Liver (tissue), 8 donors: ENCODE measurements at regions not wholly inside any gene's neighbourhood (a gene's known extent, or its start where the extent isn't known, plus 50 kb on each side); places are given as distances from the start of the nearest gene placed in this dataset.

Experiments
- DNase-seq: peaks from one replicate; pipeline ENCODE4 v3.0.0-alpha.2; 2017; ENCODE audit warnings: low spot score
- H3K27ac ChIP-seq, 2 donors: one replicate each; pipeline ENCODE4 v1.7.0; 2013; ENCODE audit warnings: inconsistent platforms in 2 of 2, low read length in 2 of 2, control low read depth in 1 of 2, low read depth in 1 of 2, mild to moderate bottlenecking in 1 of 2
- H3K27me3 ChIP-seq, 4 donors: one replicate each; pipeline versions ENCODE4 v1.6.1 to v1.7.0; 2013; ENCODE audit warnings: low read length in 3 of 4, inconsistent platforms in 1 of 4, mild to moderate bottlenecking in 1 of 4, moderate library complexity in 1 of 4; ENCODE audit not compliant: control insufficient read depth in 4 of 4, insufficient read depth in 4 of 4
- H3K36me3 ChIP-seq, 4 donors: one replicate each; pipeline versions ENCODE4 v1.6.1 to v1.7.0; 2013; ENCODE audit warnings: low read length in 3 of 4, mild to moderate bottlenecking in 3 of 4, low read depth in 1 of 4, moderate library complexity in 1 of 4; ENCODE audit not compliant: control insufficient read depth in 4 of 4, insufficient read depth in 3 of 4
- H3K4me1 ChIP-seq, 4 donors: one replicate each; pipeline versions ENCODE4 v1.6.1 to v1.7.0; 2013; ENCODE audit warnings: low read length in 3 of 4, mild to moderate bottlenecking in 3 of 4, moderate library complexity in 1 of 4; ENCODE audit not compliant: control insufficient read depth in 4 of 4, insufficient read depth in 4 of 4
- H3K4me3 ChIP-seq, 3 donors: one replicate each; pipeline versions ENCODE4 v1.6.1 to v1.7.0; 2013; ENCODE audit warnings: low read length in 3 of 3, control low read depth in 1 of 3, low read depth in 1 of 3, mild to moderate bottlenecking in 1 of 3
- H3K9ac ChIP-seq, 2 donors: one replicate each; pipeline ENCODE4 v1.7.0; 2013; ENCODE audit warnings: low read length in 2 of 2, mild to moderate bottlenecking in 2 of 2, moderate library complexity in 2 of 2, control low read depth in 1 of 2, low read depth in 1 of 2
- H3K9me3 ChIP-seq, 4 donors: one replicate each; pipeline versions ENCODE4 v1.6.1 to v1.7.0; 2013; ENCODE audit warnings: low read length in 3 of 4; ENCODE audit not compliant: control insufficient read depth in 4 of 4
- CTCF ChIP-seq: fragments of 150-350 bp; IDR thresholded peaks from 2 replicates; pipeline ENCODE4 v1.5.1; 2017; ENCODE audit warnings: improper control_type of control experiment, low read depth, low read length; ENCODE audit not compliant: missing input control
- EGR1 ChIP-seq, 2 donors: IDR thresholded peaks; 2 replicates each; pipeline ENCODE4 v1.6.1; 2016 to 2018; ENCODE audit warnings: antibody characterized with exemption in 2 of 2, low read depth in 2 of 2
- FOXA1 ChIP-seq: IDR thresholded peaks from 2 replicates; pipeline ENCODE4 v1.6.1; 2016; ENCODE audit warnings: antibody characterized with exemption
- FOXA2 ChIP-seq: IDR thresholded peaks from 2 replicates; pipeline ENCODE4 v1.6.1; 2016; ENCODE audit warnings: antibody characterized with exemption
- HNF4A ChIP-seq, 2 donors: conservative IDR thresholded peaks; 2 replicates each; pipeline ENCODE4 v1.6.1; 2016; ENCODE audit warnings: antibody characterized with exemption in 2 of 2, mild to moderate bottlenecking in 2 of 2
- HNF4G ChIP-seq: IDR thresholded peaks from 2 replicates; pipeline ENCODE4 v1.6.1; 2016; ENCODE audit warnings: antibody characterized with exemption
- JUND ChIP-seq, 2 donors: IDR thresholded peaks; 2 replicates each; pipeline ENCODE4 v1.6.1; 2016; ENCODE audit warnings: antibody characterized with exemption in 2 of 2
- MAX ChIP-seq: IDR thresholded peaks from 2 replicates; pipeline ENCODE4 v1.6.1; 2016; ENCODE audit warnings: antibody characterized with exemption
- NR2F2 ChIP-seq: IDR thresholded peaks from 2 replicates; pipeline ENCODE4 v1.6.1; 2016; ENCODE audit warnings: antibody characterized with exemption
- RAD21 ChIP-seq, 2 donors: IDR thresholded peaks; 2 replicates each; pipeline ENCODE4 v1.6.1; 2016; ENCODE audit warnings: antibody characterized with exemption in 2 of 2, mild to moderate bottlenecking in 2 of 2
- REST ChIP-seq: IDR thresholded peaks from 2 replicates; pipeline ENCODE4 v1.6.1; 2016; ENCODE audit warnings: antibody characterized with exemption, mild to moderate bottlenecking
- RXRA ChIP-seq, 2 donors: IDR thresholded peaks; 2 replicates each; pipeline ENCODE4 v1.6.1; 2017 to 2018; ENCODE audit warnings: antibody characterized with exemption in 2 of 2, mild to moderate bottlenecking in 1 of 2
- SP1 ChIP-seq: IDR thresholded peaks from 2 replicates; pipeline ENCODE4 v1.6.1; 2018; ENCODE audit warnings: antibody characterized with exemption, mild to moderate bottlenecking
- TAF1 ChIP-seq: conservative IDR thresholded peaks from 2 replicates; pipeline ENCODE4 v1.6.1; 2016; ENCODE audit warnings: antibody characterized with exemption, mild to moderate bottlenecking
- YY1 ChIP-seq: IDR thresholded peaks from 2 replicates; pipeline ENCODE4 v1.6.1; 2016; ENCODE audit warnings: antibody characterized with exemption, mild to moderate bottlenecking
- ZBTB33 ChIP-seq: IDR thresholded peaks from 2 replicates; pipeline ENCODE4 v1.6.1; 2016; ENCODE audit warnings: antibody characterized with exemption
- WGBS: extraction: QIAGEN DNeasy Blood & Tissue Kit; methylation state at CpG from one replicate; pipeline ENCODE4 v1.1.7; 2013; 5-methylcytosine and 5-hydroxymethylcytosine counted together
- donor health status: healthy.
- donor health status: healthy.
- donor health status: healthy.
- donor health status: healthy.
- donor health status: healthy.

- Histone ChIP-seq H3K36me3 (no peaks in the 10 kb centered on the region), H3K9me3 (no peaks in the 10 kb centered on the region), H3K4me3 (no peak overlapping the region), H3K27me3 (no peaks in the 10 kb centered on the region), H3K27ac (no peak overlapping the region), H3K9ac (no peak overlapping the region), H3K4me1 (no peaks in the 10 kb centered on the region)
- DNase-seq = no peak
- 75% methylated on average over 5 of the region's 5 CpGs for WGBS
- TF ChIP-seq SP1 = no peak
- no peak for TF ChIP-seq JUND (IDR thresholded peaks at IDR 0.05)
- no peak for TF ChIP-seq EGR1 (IDR thresholded peaks at IDR 0.05; ENCODE audit: low read depth in 2 of 2)
- TF ChIP-seq YY1 = no peak
- TF ChIP-seq TAF1 = no peak
- no peak for TF ChIP-seq REST
- TF ChIP-seq RXRA (IDR thresholded peaks at IDR 0.05) = no peak
Measured at GRCh38 chr12:126510630-126511029, 1445.4 kb downstream of the AACS start.

- Histone ChIP-seq H3K27ac (no peak overlapping the region), H3K4me1 (no peaks in the 10 kb centered on the region), H3K36me3 (no peaks in the 10 kb centered on the region), H3K27me3 (no peaks in the 10 kb centered on the region), H3K9ac (no peak overlapping the region), H3K4me3 (no peak overlapping the region), H3K9me3 (no peaks in the 10 kb centered on the region)
- WGBS = 67% methylated on average over 5 of the region's 5 CpGs
- no peak for TF ChIP-seq JUND (IDR thresholded peaks at IDR 0.05)
- TF ChIP-seq RXRA (IDR thresholded peaks at IDR 0.05) = no peak
- no peak for TF ChIP-seq HNF4A (conservative IDR thresholded peaks at IDR 0.05)
- TF ChIP-seq RAD21 (IDR thresholded peaks at IDR 0.05) = no peak
- TF ChIP-seq EGR1 (IDR thresholded peaks at IDR 0.05; ENCODE audit: low read depth in 2 of 2) = no peak
- no peak for TF ChIP-seq HNF4G
- no peak for TF ChIP-seq MAX
- no peak for TF ChIP-seq ZBTB33
- no peak for TF ChIP-seq REST
- no peak for TF ChIP-seq NR2F2
- TF ChIP-seq CTCF = no peak
- TF ChIP-seq FOXA1 = no peak
- TF ChIP-seq FOXA2 = no peak
- no peak for DNase-seq
Measured at GRCh38 chr12:126512916-126513913, 1448.0 kb downstream of the AACS start.
